LoVo (cell line): ENCODE measurements at regions not wholly inside any gene's neighbourhood (a gene's known extent, or its start where the extent isn't known, plus 50 kb on each side); places are given as distances from the start of the nearest gene placed in this dataset.
"Not testable (repeated sequence)": the region's sequence is repeated elsewhere in the genome, so short reads cannot be mapped to it uniquely, and the experiment has no call there.

Source experiments
- DNase-seq: peaks from one replicate; pipeline ENCODE4 v3.0.0-alpha.2; 2016; ENCODE audit warnings: low spot score

- not testable (repeated sequence) for DNase-seq
Observed at GRCh38 chr1:121109025-121109424, 75.1 kb downstream of the FAM72B start.

- not testable (repeated sequence) for DNase-seq
Observed at GRCh38 chr1:121116522-121117297, 67.4 kb downstream of the FAM72B start.

- not testable (repeated sequence) for DNase-seq
Observed at GRCh38 chr1:121117298-121117611, 66.9 kb downstream of the FAM72B start.

- not testable (repeated sequence) for DNase-seq
Observed at GRCh38 chr1:121117622-121118479, 66.3 kb downstream of the FAM72B start.
